HepG2 (cell line): ENCODE measurements at regions not wholly inside any gene's neighbourhood (a gene's known extent, or its start where the extent isn't known, plus 50 kb on each side); places are given as distances from the start of the nearest gene placed in this dataset.
A peak's percentile ranks its signal among the peaks of the same experiment; 100 is the strongest.

Experiments
- ATAC-seq: fragments of 200-7000 bp; cut with Tn5 transposase; 3 replicates; pipeline ENCODE4 v1.9.1; 2020; ENCODE audit warnings: mild to moderate bottlenecking, moderate library complexity
- BruUV-seq: library from RNA; stranded (reverse); fragments of 400-500 nt; replicated peaks from 2 replicates; lab custom pipeline; 2021; lab: Mats Ljungman, UMichigan
- CTCF ChIA-PET: fragments of 300-600 bp; formaldehyde crosslinking; extraction: SDS; loops from one replicate; lab custom pipeline; 2021; ENCODE audit warnings: low total read pairs, inconsistent platforms, low intra/inter-chr PET ratio; lab: Yijun Ruan, JAX
- POLR2A ChIA-PET: fragments of 350-600 bp; sonication (Branson Sonifier 250); formaldehyde crosslinking; loops from one replicate; lab custom pipeline; 2020; ENCODE audit warnings: antibody characterized with exemption, inconsistent platforms; lab: Yijun Ruan, JAX
- DNase-seq: peaks from one replicate; pipeline ENCODE4 v3.0.0-alpha.2; 2015; ENCODE audit warnings: low spot score
- FAIRE-seq: peaks from 3 replicates; lab custom pipeline; 2011; peaks lifted over from hg19 to GRCh38; lab: Jason Lieb, UNC
- H2AFZ ChIP-seq: one replicate; pipeline ENCODE4 v1.6.1; 2011; ENCODE audit warnings: low read length, inconsistent platforms
- H3K27ac ChIP-seq: fragments of 300-600 bp; 3 replicates; pipeline ENCODE4 v1.8.0; 2011; ENCODE audit warnings: mixed run types, mild to moderate bottlenecking, mixed read lengths, low read length, inconsistent platforms; ENCODE audit not compliant: insufficient read depth; ENCODE audit errors: extremely low read length
- H3K27me3 ChIP-seq, 2 experiments: fragments of 200-600 bp in 1 of 2; 2 replicates in 1 of 2; 3 replicates in 1 of 2; pipeline versions ENCODE4 v1.6.0 to v1.8.0; 2011; ENCODE audit warnings: low read length in 2 of 2, mild to moderate bottlenecking in 2 of 2, moderate library complexity in 2 of 2, inconsistent platforms in 1 of 2; ENCODE audit not compliant: insufficient read depth in 2 of 2, control insufficient read depth in 1 of 2
- H3K36me3 ChIP-seq, 2 experiments: fragments of 200-600 bp in 1 of 2; replicated peaks in 1 of 2; 2 replicates in 1 of 2; 3 replicates in 1 of 2; pipeline versions ENCODE4 v1.5.1 to v1.8.0; 2011; ENCODE audit warnings: low read length in 2 of 2, inconsistent platforms in 1 of 2; ENCODE audit not compliant: insufficient read depth in 2 of 2, control insufficient read depth in 1 of 2
- H3K4me1 ChIP-seq: 2 replicates; pipeline ENCODE4 v1.5.1; 2012; ENCODE audit warnings: low read length, inconsistent platforms; ENCODE audit not compliant: insufficient read depth
- H3K4me2 ChIP-seq: 2 replicates; pipeline ENCODE4 v1.6.0; 2011; ENCODE audit warnings: low read depth, low read length, inconsistent platforms
- H3K4me3 ChIP-seq, 3 experiments: fragments of 200-600 bp in 1 of 3; sonication (generic), shearing (Covaris generic) in 1 of 3; replicated peaks in 1 of 3; 2 replicates each; pipeline ENCODE4 v1.5.1; 2011 to 2016; ENCODE audit warnings: low read length in 3 of 3, inconsistent platforms in 2 of 3, low read depth in 2 of 3, mild to moderate bottlenecking in 2 of 3, control low read depth in 1 of 3, mixed read lengths in 1 of 3; ENCODE audit not compliant: insufficient read depth in 1 of 3
- H3K79me2 ChIP-seq: one replicate; pipeline ENCODE4 v1.6.1; 2011; ENCODE audit warnings: low read length, inconsistent platforms; ENCODE audit not compliant: insufficient read depth
- H3K9ac ChIP-seq: 2 replicates; pipeline ENCODE4 v1.6.0; 2011; ENCODE audit warnings: mild to moderate bottlenecking, low read depth, low read length, inconsistent platforms; ENCODE audit not compliant: insufficient read depth
- H3K9me3 ChIP-seq: 2 replicates; pipeline ENCODE4 v1.5.1; 2012; ENCODE audit warnings: mild to moderate bottlenecking, low read length
- H4K20me1 ChIP-seq: 2 replicates; pipeline ENCODE4 v1.6.0; 2011; ENCODE audit warnings: inconsistent platforms, mild to moderate bottlenecking, low read length, moderate library complexity; ENCODE audit not compliant: insufficient read depth
- ARID5B ChIP-seq: IDR thresholded peaks from 2 replicates; pipeline ENCODE4 v1.4.0; 2020; ENCODE audit warnings: mild to moderate bottlenecking, missing genetic modification reagents
- CENPBD1 ChIP-seq: sonication (generic); formaldehyde crosslinking; IDR thresholded peaks from 2 replicates; pipeline ENCODE4 v1.8.0; 2022; ENCODE audit warnings: missing genetic modification reagents, low read depth, mild to moderate bottlenecking, borderline replicate concordance
- DMAP1 ChIP-seq: IDR thresholded peaks from 2 replicates; pipeline ENCODE4 v1.6.1; 2016
- FOXM1 ChIP-seq: sonication (generic); formaldehyde crosslinking; IDR thresholded peaks from 2 replicates; pipeline ENCODE4 v1.5.0; 2020; ENCODE audit warnings: missing genetic modification reagents
- GABPB1 ChIP-seq: IDR thresholded peaks from 2 replicates; pipeline ENCODE4 v1.6.1; 2016; ENCODE audit warnings: mild to moderate bottlenecking, missing genetic modification reagents, moderate library complexity, missing compliant biosample characterization
- GATA4 ChIP-seq: sonication (generic); IDR thresholded peaks from 2 replicates; pipeline ENCODE4 v1.6.1; 2016; ENCODE audit warnings: antibody characterized with exemption, low read depth, borderline replicate concordance
- GPBP1L1 ChIP-seq: sonication (generic); formaldehyde crosslinking; IDR thresholded peaks from 2 replicates; pipeline ENCODE4 v1.5.0; 2020; ENCODE audit warnings: mild to moderate bottlenecking, missing genetic modification reagents
- HOXA3 ChIP-seq: sonication (generic); formaldehyde crosslinking; IDR thresholded peaks from 2 replicates; pipeline ENCODE4 v1.5.0; 2020; ENCODE audit warnings: missing genetic modification reagents
- ISL2 ChIP-seq: sonication (generic); formaldehyde crosslinking; IDR thresholded peaks from 2 replicates; pipeline ENCODE4 v1.5.0; 2020; ENCODE audit warnings: missing genetic modification reagents
- MAFF ChIP-seq: IDR thresholded peaks from 2 replicates; pipeline ENCODE4 v1.6.1; 2011; ENCODE audit warnings: low read depth, low read length, improper control_type of control experiment
- MAFK ChIP-seq, 2 experiments: IDR thresholded peaks in 1 of 2; conservative IDR thresholded peaks in 1 of 2; 2 replicates each; pipeline ENCODE4 v1.6.1; 2011; ENCODE audit warnings: improper control_type of control experiment in 2 of 2, low read length in 2 of 2
- RARA ChIP-seq: IDR thresholded peaks from 2 replicates; pipeline ENCODE4 v1.6.1; 2016; ENCODE audit warnings: missing genetic modification reagents, missing compliant biosample characterization
- RBM39 ChIP-seq: fragments of 200-400 bp; formaldehyde crosslinking; IDR thresholded peaks from one replicate; pipeline ENCODE4 v1.6.1; 2018; ENCODE audit warnings: antibody characterized with exemption, mild to moderate bottlenecking, low read depth, low read length; ENCODE audit not compliant: poor library complexity, severe bottlenecking
- ZBTB21 ChIP-seq: sonication (generic); formaldehyde crosslinking; IDR thresholded peaks from 2 replicates; pipeline ENCODE4 v1.4.0; 2020; ENCODE audit warnings: missing genetic modification reagents
- ZBTB7A ChIP-seq: sonication (generic); formaldehyde crosslinking; IDR thresholded peaks from 2 replicates; pipeline ENCODE4 v1.8.0; 2022; ENCODE audit warnings: mild to moderate bottlenecking, missing genetic modification reagents
- in situ Hi-C: cut with HindIII; loops from 2 replicates; pipeline ENCODE4 v1.10.0; 2017; ENCODE audit warnings: low pct_unique_long_range_greater_than_20kb; ENCODE audit not compliant: extremely low pct_ligation_motif_present
- intact Hi-C: fragments of 100-400 bp; cut with micrococcal nuclease; formaldehyde crosslinking; loops from one replicate; pipeline ENCODE4 v1.10.0; 2022; ENCODE audit not compliant: unreplicated experiment
- TF ChIP-seq, protein P1 (sequence below): sonication (generic); formaldehyde crosslinking; IDR thresholded peaks from 2 replicates; pipeline ENCODE4 v1.4.0; 2020; ENCODE audit warnings: missing genetic modification reagents
- TF ChIP-seq, protein P2 (sequence below): sonication (generic); formaldehyde crosslinking; conservative IDR thresholded peaks from 2 replicates; pipeline ENCODE4 v1.8.1; 2023; ENCODE audit warnings: missing genetic modification reagents

- Histone ChIP-seq H3K79me2 (no peaks in the 10 kb centered on the region), H4K20me1 (no peaks in the 10 kb centered on the region), H3K27me3 (no peaks in the 10 kb centered on the region), H3K36me3 (no peaks in the 10 kb centered on the region), H3K9ac (no peak overlapping the region), H3K4me2 (no peak overlapping the region), H3K4me1 (no peaks in the 10 kb centered on the region), H3K4me3 (no peak overlapping the region), H2AFZ (no peak overlapping the region), H3K27ac (no peak overlapping the region), H3K9me3 (no peaks in the 10 kb centered on the region)
- intact Hi-C loops, result no loop called here
- no TSS peak for BruUV-seq
- TF ChIP-seq MAFK (conservative IDR thresholded peaks at IDR 0.05 in 1 of 2, IDR thresholded peaks at IDR 0.05 in 1 of 2; ENCODE audit: low read length in 2 of 2) (peak; percentile 3 to 60; a peak in 2 of 4 replicates), GPBP1L1 (CRISPR knock-in tag) (no peak), DMAP1 (CRISPR knock-in tag) (no peak), HOXA3 (CRISPR knock-in tag) (no peak), MAFF (peak; percentile 51; the same call in 1 of the 2 replicates), ISL2 (CRISPR knock-in tag) (no peak), GABPB1 (no peak), ARID5B (CRISPR knock-in tag) (no peak), CENPBD1 (no peak), GATA4 (no peak), ZBTB7A (no peak), RBM39 (no peak), FOXM1 (no peak), RARA (CRISPR knock-in tag) (no peak), ZBTB21 (no peak)
- TF ChIP-seq, protein P1, sequence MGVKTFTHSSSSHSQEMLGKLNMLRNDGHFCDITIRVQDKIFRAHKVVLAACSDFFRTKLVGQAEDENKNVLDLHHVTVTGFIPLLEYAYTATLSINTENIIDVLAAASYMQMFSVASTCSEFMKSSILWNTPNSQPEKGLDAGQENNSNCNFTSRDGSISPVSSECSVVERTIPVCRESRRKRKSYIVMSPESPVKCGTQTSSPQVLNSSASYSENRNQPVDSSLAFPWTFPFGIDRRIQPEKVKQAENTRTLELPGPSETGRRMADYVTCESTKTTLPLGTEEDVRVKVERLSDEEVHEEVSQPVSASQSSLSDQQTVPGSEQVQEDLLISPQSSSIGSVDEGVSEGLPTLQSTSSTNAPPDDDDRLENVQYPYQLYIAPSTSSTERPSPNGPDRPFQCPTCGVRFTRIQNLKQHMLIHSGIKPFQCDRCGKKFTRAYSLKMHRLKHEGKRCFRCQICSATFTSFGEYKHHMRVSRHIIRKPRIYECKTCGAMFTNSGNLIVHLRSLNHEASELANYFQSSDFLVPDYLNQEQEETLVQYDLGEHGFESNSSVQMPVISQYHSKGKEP (CRISPR knock-in tag), result no peak
- TF ChIP-seq, protein P2, sequence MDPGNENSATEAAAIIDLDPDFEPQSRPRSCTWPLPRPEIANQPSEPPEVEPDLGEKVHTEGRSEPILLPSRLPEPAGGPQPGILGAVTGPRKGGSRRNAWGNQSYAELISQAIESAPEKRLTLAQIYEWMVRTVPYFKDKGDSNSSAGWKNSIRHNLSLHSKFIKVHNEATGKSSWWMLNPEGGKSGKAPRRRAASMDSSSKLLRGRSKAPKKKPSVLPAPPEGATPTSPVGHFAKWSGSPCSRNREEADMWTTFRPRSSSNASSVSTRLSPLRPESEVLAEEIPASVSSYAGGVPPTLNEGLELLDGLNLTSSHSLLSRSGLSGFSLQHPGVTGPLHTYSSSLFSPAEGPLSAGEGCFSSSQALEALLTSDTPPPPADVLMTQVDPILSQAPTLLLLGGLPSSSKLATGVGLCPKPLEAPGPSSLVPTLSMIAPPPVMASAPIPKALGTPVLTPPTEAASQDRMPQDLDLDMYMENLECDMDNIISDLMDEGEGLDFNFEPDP (CRISPR knock-in tag), result no peak
- DNase-seq (no peak), FAIRE-seq (no peak), ATAC-seq (no peak)
- POLR2A ChIA-PET, result no interaction called here
- CTCF ChIA-PET, result no interaction called here
- in situ Hi-C loops, result no loop called here
These were observed 108.6 kb upstream of the PPP1R2C start for GRCh38 chrX:42886519-42886918.
